IMR-90 (cell line): ENCODE measurements at regions not wholly inside any gene's neighbourhood (a gene's known extent, or its start where the extent isn't known, plus 50 kb on each side); places are given as distances from the start of the nearest gene placed in this dataset.

Experiments
- BHLHE40 ChIP-seq: fragments of 150-350 bp; IDR thresholded peaks from 2 replicates; pipeline ENCODE4 v1.6.1; 2016; ENCODE audit warnings: mild to moderate bottlenecking, low read depth, low read length
- CEBPB ChIP-seq: IDR thresholded peaks from 2 replicates; pipeline ENCODE4 v1.6.1; 2012; ENCODE audit warnings: low read depth, low read length, improper control_type of control experiment
- FOS ChIP-seq: fragments of 150-350 bp; IDR thresholded peaks from 2 replicates; pipeline ENCODE4 v1.6.1; 2016; ENCODE audit warnings: low read depth, low read length
- MAFK ChIP-seq: IDR thresholded peaks from 2 replicates; pipeline ENCODE4 v1.6.1; 2012; ENCODE audit warnings: low read depth, low read length, improper control_type of control experiment
- MAZ ChIP-seq: IDR thresholded peaks from 2 replicates; pipeline ENCODE4 v1.6.1; 2012; ENCODE audit warnings: low read depth, mild to moderate bottlenecking, low read length, improper control_type of control experiment, moderate library complexity, borderline replicate concordance
- MXI1 ChIP-seq: IDR thresholded peaks from 2 replicates; pipeline ENCODE4 v1.6.1; 2012; ENCODE audit warnings: low read depth, mild to moderate bottlenecking, low read length, moderate library complexity, borderline replicate concordance
- POLR2A ChIP-seq: IDR thresholded peaks from 2 replicates; pipeline ENCODE4 v1.6.1; 2012; ENCODE audit warnings: mild to moderate bottlenecking, low read depth, low read length
- RAD21 ChIP-seq: IDR thresholded peaks from 2 replicates; pipeline ENCODE4 v1.6.1; 2012; ENCODE audit warnings: low read length, improper control_type of control experiment
- RCOR1 ChIP-seq: IDR thresholded peaks from 2 replicates; pipeline ENCODE4 v1.6.1; 2012; ENCODE audit warnings: mild to moderate bottlenecking, low read length, improper control_type of control experiment; ENCODE audit not compliant: insufficient replicate concordance
- RFX5 ChIP-seq: IDR thresholded peaks from 2 replicates; pipeline ENCODE4 v1.8.0; 2012; ENCODE audit warnings: low read depth, mild to moderate bottlenecking, low read length, moderate library complexity
- TF ChIP-seq, protein P1 (sequence below): conservative IDR thresholded peaks from 2 replicates; pipeline ENCODE4 v1.5.1; 2012; ENCODE audit warnings: mild to moderate bottlenecking, low read depth, low read length, improper control_type of control experiment
- TF ChIP-seq, protein P2 (sequence below): fragments of 150-350 bp; IDR thresholded peaks from 2 replicates; pipeline ENCODE4 v1.6.1; 2016; ENCODE audit warnings: low read depth, mild to moderate bottlenecking, low read length, moderate library complexity, borderline replicate concordance

DNA sequence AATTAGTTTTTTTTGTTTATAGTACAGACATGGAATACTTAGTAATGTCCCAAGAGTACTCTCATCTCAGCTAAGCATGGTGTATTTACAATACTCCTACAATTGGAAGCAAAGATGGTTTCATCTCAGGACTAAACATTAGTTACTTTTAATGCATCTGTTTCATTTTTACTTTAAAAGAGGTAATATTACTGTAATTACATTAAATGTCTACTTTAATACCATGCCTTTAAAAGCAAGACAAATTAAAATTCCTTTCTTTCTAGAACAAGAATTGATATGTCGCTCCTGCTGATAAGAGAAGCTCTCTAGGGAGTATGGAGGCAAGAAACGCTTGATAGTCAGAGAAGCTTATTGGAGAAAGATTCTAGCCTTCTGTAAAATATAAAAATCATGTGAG, 284.9 kb upstream of the ADAMTS5 start:
- TF ChIP-seq BHLHE40 (no peak), POLR2A (no peak), RAD21 (no peak), RCOR1 (no peak), CEBPB (no peak), RFX5 (no peak), MAFK (no peak), FOS (no peak), MXI1 (no peak), MAZ (no peak)
- TF ChIP-seq, protein P1, sequence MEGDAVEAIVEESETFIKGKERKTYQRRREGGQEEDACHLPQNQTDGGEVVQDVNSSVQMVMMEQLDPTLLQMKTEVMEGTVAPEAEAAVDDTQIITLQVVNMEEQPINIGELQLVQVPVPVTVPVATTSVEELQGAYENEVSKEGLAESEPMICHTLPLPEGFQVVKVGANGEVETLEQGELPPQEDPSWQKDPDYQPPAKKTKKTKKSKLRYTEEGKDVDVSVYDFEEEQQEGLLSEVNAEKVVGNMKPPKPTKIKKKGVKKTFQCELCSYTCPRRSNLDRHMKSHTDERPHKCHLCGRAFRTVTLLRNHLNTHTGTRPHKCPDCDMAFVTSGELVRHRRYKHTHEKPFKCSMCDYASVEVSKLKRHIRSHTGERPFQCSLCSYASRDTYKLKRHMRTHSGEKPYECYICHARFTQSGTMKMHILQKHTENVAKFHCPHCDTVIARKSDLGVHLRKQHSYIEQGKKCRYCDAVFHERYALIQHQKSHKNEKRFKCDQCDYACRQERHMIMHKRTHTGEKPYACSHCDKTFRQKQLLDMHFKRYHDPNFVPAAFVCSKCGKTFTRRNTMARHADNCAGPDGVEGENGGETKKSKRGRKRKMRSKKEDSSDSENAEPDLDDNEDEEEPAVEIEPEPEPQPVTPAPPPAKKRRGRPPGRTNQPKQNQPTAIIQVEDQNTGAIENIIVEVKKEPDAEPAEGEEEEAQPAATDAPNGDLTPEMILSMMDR: no peak
- TF ChIP-seq, protein P2, sequence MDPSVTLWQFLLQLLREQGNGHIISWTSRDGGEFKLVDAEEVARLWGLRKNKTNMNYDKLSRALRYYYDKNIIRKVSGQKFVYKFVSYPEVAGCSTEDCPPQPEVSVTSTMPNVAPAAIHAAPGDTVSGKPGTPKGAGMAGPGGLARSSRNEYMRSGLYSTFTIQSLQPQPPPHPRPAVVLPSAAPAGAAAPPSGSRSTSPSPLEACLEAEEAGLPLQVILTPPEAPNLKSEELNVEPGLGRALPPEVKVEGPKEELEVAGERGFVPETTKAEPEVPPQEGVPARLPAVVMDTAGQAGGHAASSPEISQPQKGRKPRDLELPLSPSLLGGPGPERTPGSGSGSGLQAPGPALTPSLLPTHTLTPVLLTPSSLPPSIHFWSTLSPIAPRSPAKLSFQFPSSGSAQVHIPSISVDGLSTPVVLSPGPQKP: no peak
